ENCODE measurements at regions not wholly inside any gene's neighbourhood (a gene's known extent, or its start where the extent isn't known, plus 50 kb on each side); places are given as distances from the start of the nearest gene placed in this dataset.

GRCh38 chr12:23169696-23170013 lies 544.7 kb downstream of the ETNK1 start:
- no peak for TF ChIP-seq CTCF (IDR thresholded peaks at IDR 0.05)
- no peak for TF ChIP-seq POLR2A (IDR thresholded peaks at IDR 0.05)

All from lower leg skin (tissue), 3 donors.